GM10266 (cell line): ENCODE measurements at regions not wholly inside any gene's neighbourhood (a gene's known extent, or its start where the extent isn't known, plus 50 kb on each side); places are given as distances from the start of the nearest gene placed in this dataset.

ENCODE experiments used
- DNase-seq: peaks from one replicate; pipeline ENCODE4 v3.0.0; 2012; ENCODE audit errors: extremely low spot score
- CTCF ChIP-seq: IDR thresholded peaks from 2 replicates; pipeline ENCODE4 v1.5.1; 2012; ENCODE audit warnings: mild to moderate bottlenecking, low read depth; ENCODE audit not compliant: control insufficient read depth, insufficient read depth; ENCODE audit errors: missing control alignments

- TF ChIP-seq CTCF = no peak
These were observed 530.6 kb downstream of the TFEC start for GRCh38 chr7:115499956-115500355.

GRCh38 chr7:115496006-115496405 lies 534.6 kb downstream of the TFEC start:
- TF ChIP-seq CTCF = no peak
- no peak for DNase-seq

More at GRCh38 chr7:115499956-115500355, 530.6 kb downstream of the TFEC start:
- DNase-seq = no peak

GRCh38 chr7:115494529-115495147 lies 535.9 kb downstream of the TFEC start:
- TF ChIP-seq CTCF = no peak
- DNase-seq = no peak

GRCh38 chr7:115493381-115493780 lies 537.2 kb downstream of the TFEC start:
- no peak for TF ChIP-seq CTCF
- no peak for DNase-seq

GRCh38 chr7:115491744-115492380 lies 538.7 kb downstream of the TFEC start:
- DNase-seq = no peak
- TF ChIP-seq CTCF = no peak

GRCh38 chr7:115479448-115479847 lies 551.1 kb downstream of the TFEC start:
- DNase-seq = no peak
- TF ChIP-seq CTCF = no peak

- no peak for TF ChIP-seq CTCF
- DNase-seq = no peak
These were observed 552.1 kb downstream of the TFEC start for GRCh38 chr7:115478426-115478825.
